ENCODE measurements at regions not wholly inside any gene's neighbourhood (a gene's known extent, or its start where the extent isn't known, plus 50 kb on each side); places are given as distances from the start of the nearest gene placed in this dataset.

DNA sequence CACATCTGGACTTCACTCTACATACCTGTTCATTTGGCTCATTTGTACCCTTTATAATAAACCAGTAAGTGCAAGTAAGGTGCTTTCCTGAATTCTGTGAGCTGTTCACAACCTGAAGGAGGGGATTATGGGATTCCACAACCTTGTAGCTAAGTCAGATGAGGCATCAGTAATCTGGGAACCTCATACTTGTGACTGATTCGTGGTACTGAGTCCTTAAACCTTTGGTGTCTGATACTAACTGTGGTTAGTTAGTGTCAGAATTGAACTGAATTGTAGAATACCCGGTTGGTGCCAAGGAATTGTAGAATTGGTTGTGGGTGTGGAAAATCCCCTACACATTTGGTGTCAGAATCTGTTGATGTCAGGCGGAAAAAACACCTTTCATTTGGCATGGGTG, 83.4 kb downstream of the TMX1 start:
- Histone ChIP-seq H3K27me3 (ENCODE audit: control insufficient read depth, insufficient read depth, low read length) (no peaks in the 10 kb centered on the region), H3K27ac (ENCODE audit: insufficient read depth, low read length, poor library complexity, severe bottlenecking) (no peak overlapping the region), H3K4me3 (ENCODE audit: low read depth, low read length) (no peak overlapping the region), H3K4me1 (ENCODE audit: control insufficient read depth, insufficient read depth, low read length, poor library complexity, severe bottlenecking) (no peaks in the 10 kb centered on the region), H3K9me3 (ENCODE audit: control insufficient read depth in 2 of 2, low read length in 2 of 2) (no peaks in the 10 kb centered on the region), H3K36me3 (ENCODE audit: control insufficient read depth, insufficient read depth, low read length) (no peaks in the 10 kb centered on the region)
- DNase-seq (peak in 1 of 3 donors; percentile 14), ATAC-seq (ENCODE audit: low read depth in 2 of 2) (no peak)
- peaks cover 0 to 2% (median 0%) of the 10 kb centered on the region in 7 donors for H3K9me3 Mint-ChIP-seq
- no peak overlapping the region for H3K4me3 Mint-ChIP-seq
- peaks cover 4 to 15% (median 6%) of the 10 kb centered on the region in 4 donors for H3K4me1 Mint-ChIP-seq
- H3K27me3 Mint-ChIP-seq, result no peaks in the 10 kb centered on the region
- H3K27ac Mint-ChIP-seq, result no peak overlapping the region
- no peaks in the 10 kb centered on the region for H3K36me3 Mint-ChIP-seq

DNA sequence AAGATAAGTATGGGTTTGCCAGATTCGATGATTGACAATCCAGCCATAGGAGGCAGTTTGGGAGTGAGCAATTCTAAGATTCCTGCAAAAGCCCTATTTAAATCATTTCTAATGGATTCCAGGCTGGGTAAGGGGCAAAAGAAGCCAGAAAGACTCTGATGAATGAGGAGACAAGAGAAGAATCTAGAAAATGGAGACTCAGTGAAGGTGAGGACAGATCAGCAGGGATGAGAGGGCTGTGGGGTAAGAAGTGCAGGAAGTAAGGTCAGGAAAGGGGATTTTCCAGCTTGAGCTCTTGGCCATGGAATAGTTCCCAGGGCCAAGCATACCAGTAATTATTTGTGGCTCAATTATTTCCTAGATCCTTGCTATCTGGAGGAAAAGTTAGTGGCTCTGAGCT, 87.3 kb downstream of the TMX1 start:
- no peaks in the 10 kb centered on the region for H3K27me3 Mint-ChIP-seq
- ATAC-seq (ENCODE audit: low read depth in 2 of 2), result no peak

DNA sequence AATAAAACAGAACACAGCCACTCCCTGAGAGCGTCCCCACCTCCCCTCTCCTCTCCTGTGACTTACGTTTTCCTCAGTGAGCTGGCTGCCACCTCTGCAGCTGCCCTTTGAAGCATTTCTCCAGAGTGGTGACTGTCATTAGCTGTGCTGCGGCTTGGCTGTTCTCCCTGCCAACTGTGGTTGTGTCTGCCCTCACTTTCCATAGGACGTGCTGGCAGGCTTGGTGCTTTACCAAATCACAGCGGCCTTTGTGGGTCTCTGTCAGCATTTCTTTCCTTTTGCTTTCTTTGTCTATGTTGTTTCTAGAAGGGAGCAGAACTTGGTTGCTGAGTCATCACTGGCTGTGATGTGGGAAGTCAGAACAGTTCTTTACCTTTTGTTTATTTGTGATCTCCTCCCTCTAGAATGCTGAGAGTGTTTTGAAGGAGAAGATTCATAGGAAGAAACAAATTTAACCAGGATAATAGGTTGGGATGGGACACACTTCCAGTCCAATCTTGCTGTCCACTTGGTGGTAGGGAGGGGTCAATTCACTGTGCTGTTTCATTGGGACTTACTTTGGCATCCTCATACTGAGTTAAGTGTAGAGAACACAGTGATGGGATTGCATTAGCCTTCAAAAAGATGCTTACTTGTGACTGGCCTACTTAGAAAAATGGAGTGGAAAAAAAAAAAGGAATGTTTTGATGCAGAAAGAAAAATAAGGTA, 88.2 kb downstream of the TMX1 start:
- H3K27ac ChIP-seq (ENCODE audit: insufficient read depth, low read length, poor library complexity, severe bottlenecking), result no peak overlapping the region
- Mint-ChIP-seq H3K27ac (peak overlapping the region in 1 of 3 donors; percentile 5), H3K4me1 (peaks cover 4 to 24% (median 14%) of the 10 kb centered on the region in 4 donors), H3K9me3 (peaks cover 0 to 1% (median 0%) of the 10 kb centered on the region in 7 donors), H3K4me3 (peak overlapping the region in 1 of 4 donors; percentile 39), H3K27me3 (no peaks in the 10 kb centered on the region), H3K36me3 (no peaks in the 10 kb centered on the region)
- H3K4me1 ChIP-seq (ENCODE audit: control insufficient read depth, insufficient read depth, low read length, poor library complexity, severe bottlenecking), result no peaks in the 10 kb centered on the region
- H3K4me3 ChIP-seq (ENCODE audit: low read depth, low read length), result no peak overlapping the region
- ATAC-seq (ENCODE audit: low read depth in 2 of 2), result no peak
- H3K27me3 ChIP-seq (ENCODE audit: control insufficient read depth, insufficient read depth, low read length), result no peaks in the 10 kb centered on the region
- H3K36me3 ChIP-seq (ENCODE audit: control insufficient read depth, insufficient read depth, low read length), result no peaks in the 10 kb centered on the region
- peak in 1 of 3 donors; percentile 68 for DNase-seq
- no peaks in the 10 kb centered on the region for H3K9me3 ChIP-seq (ENCODE audit: control insufficient read depth in 2 of 2, low read length in 2 of 2)

More for the DNA sequence above, 87.3 kb downstream of the TMX1 start:
- Mint-ChIP-seq H3K27ac (no peak overlapping the region), H3K4me1 (peaks cover 4 to 24% (median 14%) of the 10 kb centered on the region in 4 donors), H3K36me3 (no peaks in the 10 kb centered on the region), H3K4me3 (no peak overlapping the region), H3K9me3 (peaks cover 0 to 1% (median 0%) of the 10 kb centered on the region in 7 donors)
- DNase-seq, result no peak
- no peaks in the 10 kb centered on the region for H3K9me3 ChIP-seq (ENCODE audit: control insufficient read depth in 2 of 2, low read length in 2 of 2)
- H3K4me3 ChIP-seq (ENCODE audit: low read depth, low read length), result no peak overlapping the region
- H3K27ac ChIP-seq (ENCODE audit: insufficient read depth, low read length, poor library complexity, severe bottlenecking), result no peak overlapping the region
- H3K36me3 ChIP-seq (ENCODE audit: control insufficient read depth, insufficient read depth, low read length), result no peaks in the 10 kb centered on the region
- no peaks in the 10 kb centered on the region for H3K4me1 ChIP-seq (ENCODE audit: control insufficient read depth, insufficient read depth, low read length, poor library complexity, severe bottlenecking)
- H3K27me3 ChIP-seq (ENCODE audit: control insufficient read depth, insufficient read depth, low read length), result no peaks in the 10 kb centered on the region

DNA sequence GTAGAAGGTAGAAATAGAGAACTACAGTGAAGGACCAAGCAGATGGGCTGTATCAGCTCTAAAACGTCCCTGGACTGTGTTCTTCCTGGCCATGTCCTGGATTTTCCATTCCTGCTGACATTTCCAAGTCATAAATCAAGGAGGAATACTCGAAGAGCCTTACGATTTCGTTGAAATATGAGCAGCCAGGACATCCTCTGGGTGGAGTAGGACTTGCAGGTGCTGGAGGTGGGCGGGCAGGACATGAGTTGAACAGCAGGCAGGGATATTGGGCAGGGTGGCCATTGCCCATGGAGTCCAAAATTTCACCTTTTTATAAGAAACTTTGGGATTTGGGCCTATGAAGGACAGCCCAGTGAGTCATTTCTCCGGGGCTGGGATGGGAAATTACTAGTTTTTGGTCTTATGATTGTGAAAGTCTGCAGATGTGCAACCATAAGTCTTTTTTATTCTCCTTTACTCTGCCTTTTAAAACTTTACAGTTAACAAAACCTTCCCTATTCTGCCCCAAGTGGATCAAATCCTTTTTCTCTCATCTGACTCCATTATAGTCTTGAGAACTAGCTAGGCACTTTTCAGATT, 88.8 kb downstream of the TMX1 start:
- Mint-ChIP-seq H3K27me3 (no peaks in the 10 kb centered on the region), H3K36me3 (no peaks in the 10 kb centered on the region), H3K4me1 (peaks cover 4 to 24% (median 14%) of the 10 kb centered on the region in 4 donors), H3K27ac (no peak overlapping the region), H3K4me3 (no peak overlapping the region), H3K9me3 (peaks cover 0 to 1% (median 0%) of the 10 kb centered on the region in 7 donors)
- H3K4me1 ChIP-seq (ENCODE audit: control insufficient read depth, insufficient read depth, low read length, poor library complexity, severe bottlenecking), result no peaks in the 10 kb centered on the region
- no peaks in the 10 kb centered on the region for H3K9me3 ChIP-seq (ENCODE audit: control insufficient read depth in 2 of 2, low read length in 2 of 2)
- no peak overlapping the region for H3K27ac ChIP-seq (ENCODE audit: insufficient read depth, low read length, poor library complexity, severe bottlenecking)
- H3K36me3 ChIP-seq (ENCODE audit: control insufficient read depth, insufficient read depth, low read length), result no peaks in the 10 kb centered on the region
- ATAC-seq (ENCODE audit: low read depth in 2 of 2) (no peak), DNase-seq (no peak)
- no peaks in the 10 kb centered on the region for H3K27me3 ChIP-seq (ENCODE audit: control insufficient read depth, insufficient read depth, low read length)
- no peak overlapping the region for H3K4me3 ChIP-seq (ENCODE audit: low read depth, low read length)

DNA sequence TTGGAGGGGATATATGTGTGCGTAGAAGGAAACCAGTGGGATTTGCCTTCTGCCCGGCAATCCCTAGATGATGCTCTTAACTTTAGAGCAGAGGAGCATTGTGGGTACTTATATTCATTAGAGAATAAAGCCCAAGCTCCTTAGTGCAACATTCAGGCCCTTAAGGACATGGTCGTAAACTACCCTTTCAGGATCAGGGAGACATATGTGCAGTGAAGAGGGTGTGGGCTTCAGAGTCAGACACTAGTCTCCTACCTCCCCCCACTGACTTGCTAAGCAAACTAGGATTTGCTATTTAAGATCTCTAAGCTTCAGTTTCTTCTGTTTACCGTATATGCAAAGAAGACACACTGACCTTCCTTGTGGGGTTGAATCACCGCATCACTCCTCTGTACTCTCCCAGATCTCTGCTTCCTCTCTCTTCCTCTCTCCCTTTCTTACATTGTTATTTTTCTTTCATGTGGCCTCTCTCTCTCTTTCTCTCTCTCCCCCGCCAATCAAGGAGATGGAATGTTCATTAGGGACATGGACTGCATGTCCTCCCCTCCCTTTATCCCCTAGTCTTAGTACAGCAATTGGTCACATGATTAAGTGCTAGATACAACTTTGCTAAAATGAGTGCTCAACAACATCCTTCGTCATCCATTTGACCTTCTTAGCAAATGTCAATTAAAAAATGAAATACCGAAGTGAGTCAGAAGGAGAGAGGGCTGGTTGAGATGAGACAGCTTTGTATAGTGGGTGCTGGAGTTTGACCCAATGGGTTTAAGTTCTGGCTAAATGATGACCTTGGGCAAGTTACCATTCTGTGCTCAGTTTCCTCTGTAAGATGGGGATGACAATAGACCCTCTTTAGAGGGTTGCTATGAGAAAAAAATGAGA, 91.7 kb downstream of the TMX1 start:
- no peaks in the 10 kb centered on the region for H3K9me3 ChIP-seq (ENCODE audit: control insufficient read depth in 2 of 2, low read length in 2 of 2)
- ATAC-seq (ENCODE audit: low read depth in 2 of 2) (no peak), DNase-seq (peak in 1 of 3 donors; percentile 65)
- H3K36me3 ChIP-seq (ENCODE audit: control insufficient read depth, insufficient read depth, low read length), result no peaks in the 10 kb centered on the region
- H3K4me3 ChIP-seq (ENCODE audit: low read depth, low read length), result no peak overlapping the region
- H3K27me3 Mint-ChIP-seq, result no peaks in the 10 kb centered on the region
- no peaks in the 10 kb centered on the region for H3K27me3 ChIP-seq (ENCODE audit: control insufficient read depth, insufficient read depth, low read length)
- peaks cover 4 to 22% (median 14%) of the 10 kb centered on the region in 4 donors for H3K4me1 Mint-ChIP-seq
- H3K9me3 Mint-ChIP-seq, result peaks cover 0 to 8% (median 0%) of the 10 kb centered on the region in 7 donors
- H3K27ac ChIP-seq (ENCODE audit: insufficient read depth, low read length, poor library complexity, severe bottlenecking), result no peak overlapping the region
- H3K36me3 Mint-ChIP-seq, result no peaks in the 10 kb centered on the region
- peak overlapping the region in 2 of 3 donors; percentile 2 to 5 for H3K27ac Mint-ChIP-seq
- H3K4me1 ChIP-seq (ENCODE audit: control insufficient read depth, insufficient read depth, low read length, poor library complexity, severe bottlenecking), result no peaks in the 10 kb centered on the region
- peak overlapping the region in 1 of 4 donors; percentile 53 for H3K4me3 Mint-ChIP-seq

DNA sequence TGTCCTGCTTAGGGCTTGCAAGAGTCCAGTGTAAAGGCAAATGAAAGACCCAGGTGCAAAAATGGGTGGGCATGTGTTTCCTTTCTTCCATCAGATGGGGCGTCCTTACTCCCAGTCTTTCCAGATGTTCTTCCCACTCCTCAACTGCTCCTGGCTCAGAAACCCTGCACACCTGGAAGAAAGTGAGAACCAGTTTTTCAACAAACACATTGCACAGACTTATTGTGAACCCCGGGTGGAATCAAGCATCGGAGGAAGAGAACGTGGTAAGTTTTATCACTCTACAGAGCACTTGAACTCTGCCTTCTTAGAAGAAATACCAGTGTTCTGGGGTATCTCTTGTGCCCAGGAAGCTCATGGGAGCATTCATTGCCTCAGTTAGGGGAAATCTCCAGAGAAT, 93.3 kb downstream of the TMX1 start:
- H3K9me3 ChIP-seq (ENCODE audit: control insufficient read depth in 2 of 2, low read length in 2 of 2), result no peaks in the 10 kb centered on the region
- no peaks in the 10 kb centered on the region for H3K27me3 ChIP-seq (ENCODE audit: control insufficient read depth, insufficient read depth, low read length)
- no peaks in the 10 kb centered on the region for H3K36me3 ChIP-seq (ENCODE audit: control insufficient read depth, insufficient read depth, low read length)
- H3K4me3 Mint-ChIP-seq, result no peak overlapping the region
- ATAC-seq (ENCODE audit: low read depth in 2 of 2) (no peak), DNase-seq (no peak)
- H3K4me1 ChIP-seq (ENCODE audit: control insufficient read depth, insufficient read depth, low read length, poor library complexity, severe bottlenecking), result no peaks in the 10 kb centered on the region
- H3K4me1 Mint-ChIP-seq, result peaks cover under 1 to 11% (median 10%) of the 10 kb centered on the region in 4 donors
- no peaks in the 10 kb centered on the region for H3K27me3 Mint-ChIP-seq
- no peak overlapping the region for H3K27ac Mint-ChIP-seq
- peaks cover 0 to 8% (median 0%) of the 10 kb centered on the region in 7 donors for H3K9me3 Mint-ChIP-seq
- no peaks in the 10 kb centered on the region for H3K36me3 Mint-ChIP-seq
- H3K27ac ChIP-seq (ENCODE audit: insufficient read depth, low read length, poor library complexity, severe bottlenecking), result no peak overlapping the region
- H3K4me3 ChIP-seq (ENCODE audit: low read depth, low read length), result no peak overlapping the region

DNA sequence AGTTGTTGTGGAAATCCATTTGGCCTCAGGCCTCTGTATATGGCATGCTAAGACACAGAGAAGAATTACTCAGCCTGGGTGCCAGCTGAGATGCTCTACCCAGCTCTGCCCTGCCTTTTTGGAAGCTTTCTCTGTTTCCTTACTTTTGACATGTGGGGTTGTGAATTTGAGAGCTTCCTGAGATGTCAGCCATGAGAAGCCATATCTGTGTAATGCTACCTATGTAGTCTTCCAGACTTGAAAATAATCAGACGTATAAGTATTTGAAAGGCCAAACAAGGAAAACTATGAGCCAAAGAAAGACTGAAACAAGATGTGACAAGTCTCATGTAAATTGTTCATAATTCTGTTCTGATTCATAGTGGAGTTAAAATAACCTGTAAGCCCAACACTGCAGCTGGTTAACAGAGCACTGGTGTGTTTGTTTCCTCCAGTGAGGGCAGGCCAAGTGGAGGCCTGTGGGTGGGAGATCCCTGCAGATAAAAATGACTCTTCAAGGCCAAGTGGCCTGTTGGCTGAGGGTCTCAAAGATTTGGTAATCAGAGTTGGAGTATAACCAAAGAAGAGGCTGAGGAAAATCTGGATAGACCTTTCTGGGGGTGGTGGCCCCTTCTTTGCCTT, 94.0 kb downstream of the TMX1 start:
- no peaks in the 10 kb centered on the region for H3K9me3 ChIP-seq (ENCODE audit: control insufficient read depth in 2 of 2, low read length in 2 of 2)
- H3K27ac ChIP-seq (ENCODE audit: insufficient read depth, low read length, poor library complexity, severe bottlenecking), result no peak overlapping the region
- H3K4me1 ChIP-seq (ENCODE audit: control insufficient read depth, insufficient read depth, low read length, poor library complexity, severe bottlenecking), result no peaks in the 10 kb centered on the region
- Mint-ChIP-seq H3K4me3 (no peak overlapping the region), H3K9me3 (peaks cover 0 to 8% (median 0%) of the 10 kb centered on the region in 7 donors), H3K27me3 (no peaks in the 10 kb centered on the region), H3K4me1 (peaks cover 0 to 7% (median 7%) of the 10 kb centered on the region in 4 donors), H3K27ac (no peak overlapping the region), H3K36me3 (no peaks in the 10 kb centered on the region)
- DNase-seq, result no peak
- no peaks in the 10 kb centered on the region for H3K27me3 ChIP-seq (ENCODE audit: control insufficient read depth, insufficient read depth, low read length)
- ATAC-seq (ENCODE audit: low read depth in 2 of 2), result no peak
- H3K36me3 ChIP-seq (ENCODE audit: control insufficient read depth, insufficient read depth, low read length), result no peaks in the 10 kb centered on the region
- no peak overlapping the region for H3K4me3 ChIP-seq (ENCODE audit: low read depth, low read length)

Measured in CD4-positive, CD25-positive, alpha-beta regulatory T cell (primary cell).